Mesendoderm (in vitro differentiated cells): ENCODE measurements at regions not wholly inside any gene's neighbourhood (a gene's known extent, or its start where the extent isn't known, plus 50 kb on each side); places are given as distances from the start of the nearest gene placed in this dataset.

ENCODE experiments used
- DNase-seq: peaks from one replicate; pipeline ENCODE4 v3.0.0; 2013
- H2AK5ac ChIP-seq: 2 replicates; pipeline ENCODE4 v1.6.1; 2013; ENCODE audit warnings: low read length, inconsistent platforms
- H2BK120ac ChIP-seq: 2 replicates; pipeline ENCODE4 v1.6.1; 2013; ENCODE audit warnings: low read depth, mild to moderate bottlenecking, low read length, moderate library complexity, mixed read lengths
- H2BK15ac ChIP-seq: replicated peaks from 2 replicates; pipeline ENCODE4 v1.6.1; 2013; ENCODE audit warnings: low read depth, mild to moderate bottlenecking, moderate library complexity
- H2BK5ac ChIP-seq: 2 replicates; pipeline ENCODE4 v1.6.1; 2013; ENCODE audit warnings: low read length, inconsistent platforms
- H3K18ac ChIP-seq: 2 replicates; pipeline ENCODE4 v1.6.1; 2013; ENCODE audit warnings: mild to moderate bottlenecking, low read length, mixed read lengths
- H3K23ac ChIP-seq: one replicate; pipeline ENCODE4 v1.6.1; 2013; ENCODE audit warnings: low read length
- H3K27ac ChIP-seq: 2 replicates; pipeline ENCODE4 v1.5.1; 2013; ENCODE audit warnings: low read depth, mild to moderate bottlenecking, inconsistent platforms, low read length, moderate library complexity
- H3K27me3 ChIP-seq: 2 replicates; pipeline ENCODE4 v1.6.1; 2013; ENCODE audit warnings: low read length, control low read depth, mild to moderate bottlenecking, inconsistent platforms; ENCODE audit not compliant: insufficient read depth, poor library complexity
- H3K36me3 ChIP-seq: 2 replicates; pipeline ENCODE4 v1.6.1; 2013; ENCODE audit warnings: low read length, inconsistent platforms; ENCODE audit not compliant: control insufficient read depth, insufficient read depth
- H3K4ac ChIP-seq: one replicate; pipeline ENCODE4 v1.6.1; 2013; ENCODE audit warnings: low read depth, mild to moderate bottlenecking, low read length, moderate library complexity
- H3K4me1 ChIP-seq: 2 replicates; pipeline ENCODE4 v1.6.1; 2013; ENCODE audit warnings: low read depth, low read length, inconsistent platforms; ENCODE audit not compliant: control insufficient read depth
- H3K4me2 ChIP-seq: 2 replicates; pipeline ENCODE4 v1.6.1; 2013; ENCODE audit warnings: low read length
- H3K4me3 ChIP-seq: 2 replicates; pipeline ENCODE4 v1.5.1; 2013; ENCODE audit warnings: mild to moderate bottlenecking, low read length
- H3K56ac ChIP-seq: one replicate; pipeline ENCODE4 v1.6.1; 2013; ENCODE audit warnings: low read length
- H3K79me1 ChIP-seq: 2 replicates; pipeline ENCODE4 v1.6.1; 2013; ENCODE audit warnings: low read length, inconsistent platforms
- H3K79me2 ChIP-seq: 2 replicates; pipeline ENCODE4 v1.6.1; 2013; ENCODE audit warnings: mild to moderate bottlenecking, low read length; ENCODE audit not compliant: control insufficient read depth, insufficient read depth
- H3K9ac ChIP-seq: 2 replicates; pipeline ENCODE4 v1.6.1; 2013; ENCODE audit warnings: low read length, inconsistent platforms
- H4K5ac ChIP-seq: one replicate; pipeline ENCODE4 v1.6.1; 2013; ENCODE audit warnings: low read length
- H4K8ac ChIP-seq: one replicate; pipeline ENCODE4 v1.6.1; 2013; ENCODE audit warnings: low read depth, mild to moderate bottlenecking, control low read depth, low read length, moderate library complexity
- WGBS: extraction: QIAGEN DNeasy Blood & Tissue Kit; methylation state at CpG from one replicate; pipeline ENCODE4 v1.1.7; 2013; ENCODE audit warnings: low lambda C conversion rate, missing lambda C conversion rate; ENCODE audit not compliant: insufficient coverage; ENCODE audit errors: extremely low coverage; 5-methylcytosine and 5-hydroxymethylcytosine counted together

DNA sequence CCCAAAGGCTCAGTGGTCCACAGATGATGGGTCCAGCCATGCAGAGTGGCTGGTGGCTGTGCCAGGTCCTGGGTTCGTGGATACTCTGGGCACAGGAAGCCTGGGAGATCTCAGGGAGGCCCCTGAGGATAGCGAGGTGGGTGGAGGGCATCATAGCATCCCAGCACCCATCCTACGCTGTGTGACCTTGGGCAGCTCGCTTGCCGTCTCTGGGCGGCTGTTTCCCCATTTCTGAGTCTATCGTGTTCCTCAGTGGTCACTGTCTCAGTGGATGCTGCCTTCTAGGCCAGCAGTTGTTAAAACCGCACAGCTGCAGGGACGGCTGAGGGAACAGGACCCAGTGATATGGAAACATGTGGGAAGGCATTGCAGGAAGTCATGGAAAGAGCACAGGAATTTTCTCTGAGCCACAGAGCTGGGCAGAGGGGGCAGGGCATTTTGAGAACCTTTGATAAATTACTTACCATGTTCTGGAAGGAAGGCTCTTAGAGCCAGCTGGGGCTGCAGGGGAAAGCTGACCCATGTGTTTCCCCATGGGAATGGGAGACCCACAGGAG is 86.4 kb upstream of the COL5A1 start:
- Histone ChIP-seq H3K4me2 (no peak overlapping the region), H3K18ac (no peak overlapping the region), H3K9ac (no peak overlapping the region), H3K79me2 (no peaks in the 10 kb centered on the region), H3K4me3 (no peak overlapping the region), H3K27ac (no peak overlapping the region), H3K27me3 (no peaks in the 10 kb centered on the region), H3K56ac (no peak overlapping the region), H2BK15ac (no peak overlapping the region), H4K5ac (no peak overlapping the region), H3K36me3 (no peaks in the 10 kb centered on the region), H2BK5ac (no peak overlapping the region), H3K4ac (no peak overlapping the region), H2AK5ac (no peak overlapping the region), H4K8ac (no peak overlapping the region), H3K23ac (no peak overlapping the region), H3K4me1 (no peaks in the 10 kb centered on the region), H2BK120ac (no peak overlapping the region), H3K79me1 (no peaks in the 10 kb centered on the region)
- DNase-seq = no peak
- no CpG with 5 or more reads among the region's 9 CpGs for WGBS

DNA sequence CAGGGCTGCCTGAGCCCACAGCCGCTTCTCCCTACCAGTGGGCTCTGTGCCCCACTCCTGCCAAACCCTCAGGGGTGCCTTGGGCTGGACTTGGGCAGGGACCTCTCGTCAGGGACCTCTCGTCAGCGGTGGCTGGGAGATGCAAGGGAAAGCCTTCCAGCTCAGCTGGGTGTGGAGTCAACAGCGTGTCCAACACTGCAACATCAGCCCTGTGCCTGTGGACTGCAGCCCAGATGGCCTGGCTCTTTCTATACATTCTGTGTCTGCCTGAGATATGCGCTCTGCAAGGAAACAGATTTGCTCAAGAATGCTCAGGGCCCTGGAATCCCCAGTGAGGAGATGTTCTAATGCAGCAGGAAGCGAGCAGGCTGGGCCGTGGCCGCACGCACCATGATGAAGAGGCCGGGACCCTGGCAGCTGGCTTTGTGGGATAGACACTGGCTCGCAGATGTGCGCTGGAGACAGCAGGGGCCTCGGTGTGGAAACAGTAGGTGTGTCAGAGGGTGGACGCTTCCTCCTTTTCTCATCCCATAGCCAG is 85.0 kb upstream of the COL5A1 start:
- no peak overlapping the region for H2AK5ac ChIP-seq
- no peak overlapping the region for H2BK120ac ChIP-seq
- H2BK5ac ChIP-seq = no peak overlapping the region
- H3K36me3 ChIP-seq = no peaks in the 10 kb centered on the region
- DNase-seq = no peak
- no peak overlapping the region for H2BK15ac ChIP-seq
- no peak overlapping the region for H4K5ac ChIP-seq
- no peaks in the 10 kb centered on the region for H3K79me2 ChIP-seq
- H3K4me2 ChIP-seq = no peak overlapping the region
- no peak overlapping the region for H3K4me3 ChIP-seq
- WGBS = no CpG with 5 or more reads among the region's 15 CpGs
- H3K23ac ChIP-seq = no peak overlapping the region
- H3K4me1 ChIP-seq = no peaks in the 10 kb centered on the region
- H3K4ac ChIP-seq = no peak overlapping the region
- H4K8ac ChIP-seq = no peak overlapping the region
- H3K27ac ChIP-seq = no peak overlapping the region
- no peak overlapping the region for H3K56ac ChIP-seq
- no peak overlapping the region for H3K18ac ChIP-seq
- no peaks in the 10 kb centered on the region for H3K79me1 ChIP-seq
- no peaks in the 10 kb centered on the region for H3K27me3 ChIP-seq
- H3K9ac ChIP-seq = no peak overlapping the region

DNA sequence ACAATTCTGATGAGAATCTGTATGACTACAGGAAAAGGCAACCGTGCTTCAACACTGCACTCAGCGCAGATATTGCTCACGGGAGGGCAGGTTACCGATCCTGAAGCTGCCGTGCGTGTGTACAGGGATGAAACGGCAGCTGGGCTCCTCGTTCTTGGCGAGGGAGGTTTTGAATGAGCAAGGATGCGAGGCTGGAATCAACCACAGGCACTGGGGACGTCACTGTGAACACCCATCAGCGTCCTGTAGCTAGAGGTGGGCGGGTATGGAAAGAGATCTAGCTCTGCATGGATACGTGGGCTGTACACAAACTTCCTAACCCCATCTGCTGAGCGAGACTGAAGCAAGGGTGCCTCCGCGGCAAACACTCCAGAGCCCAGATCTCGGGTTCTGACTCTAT is 84.3 kb upstream of the COL5A1 start:
- Histone ChIP-seq H4K5ac (no peak overlapping the region), H3K4ac (no peak overlapping the region), H3K27ac (no peak overlapping the region), H2BK5ac (no peak overlapping the region), H3K27me3 (no peaks in the 10 kb centered on the region), H3K79me1 (no peaks in the 10 kb centered on the region), H3K18ac (no peak overlapping the region), H3K9ac (no peak overlapping the region), H3K79me2 (no peaks in the 10 kb centered on the region), H3K23ac (no peak overlapping the region), H2AK5ac (no peak overlapping the region), H2BK15ac (no peak overlapping the region), H4K8ac (no peak overlapping the region), H3K4me2 (no peak overlapping the region), H3K36me3 (no peaks in the 10 kb centered on the region), H2BK120ac (no peak overlapping the region), H3K4me1 (no peaks in the 10 kb centered on the region), H3K56ac (no peak overlapping the region), H3K4me3 (no peak overlapping the region)
- no peak for DNase-seq
- no CpG with 5 or more reads among the region's 18 CpGs for whole genome bisulfite sequencing

DNA sequence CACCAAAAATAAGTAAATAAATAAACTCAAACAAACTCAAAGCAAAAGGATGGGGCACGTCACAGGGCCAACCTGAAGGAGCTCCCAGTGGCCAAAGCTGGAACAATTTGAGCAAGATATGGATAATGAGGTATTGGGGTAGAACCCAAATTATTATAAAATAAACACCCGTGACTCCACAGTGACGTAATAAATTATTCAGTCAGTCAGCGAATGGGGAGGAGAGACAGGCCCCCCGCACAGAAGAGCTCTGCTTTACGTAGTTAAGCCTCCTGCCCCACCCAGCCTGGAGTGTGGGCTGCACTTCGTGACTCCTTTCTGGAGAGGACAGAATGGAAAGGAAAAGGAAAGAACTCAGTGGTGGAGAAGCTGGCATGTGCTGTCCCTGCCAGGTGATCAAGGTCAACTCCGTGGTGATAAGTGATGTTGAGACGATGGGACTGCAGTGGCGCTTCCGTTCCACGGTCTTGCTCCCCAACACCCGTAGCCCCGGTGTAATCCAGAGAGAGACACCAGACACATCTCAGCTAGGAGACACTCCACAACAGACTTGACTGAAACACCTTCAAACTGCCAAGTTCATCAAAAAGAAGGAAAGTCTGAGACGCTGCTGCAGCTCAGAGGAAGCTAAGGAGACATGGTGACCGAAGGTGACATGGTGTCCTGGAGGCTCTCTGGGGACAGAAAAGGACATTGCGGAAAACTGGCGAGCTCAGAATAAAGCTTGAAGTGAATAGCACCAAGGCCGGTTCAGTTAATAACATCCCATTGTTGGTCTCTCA is 83.3 kb upstream of the COL5A1 start:
- no peak for DNase-seq
- H3K79me2 ChIP-seq = no peaks in the 10 kb centered on the region

DNA sequence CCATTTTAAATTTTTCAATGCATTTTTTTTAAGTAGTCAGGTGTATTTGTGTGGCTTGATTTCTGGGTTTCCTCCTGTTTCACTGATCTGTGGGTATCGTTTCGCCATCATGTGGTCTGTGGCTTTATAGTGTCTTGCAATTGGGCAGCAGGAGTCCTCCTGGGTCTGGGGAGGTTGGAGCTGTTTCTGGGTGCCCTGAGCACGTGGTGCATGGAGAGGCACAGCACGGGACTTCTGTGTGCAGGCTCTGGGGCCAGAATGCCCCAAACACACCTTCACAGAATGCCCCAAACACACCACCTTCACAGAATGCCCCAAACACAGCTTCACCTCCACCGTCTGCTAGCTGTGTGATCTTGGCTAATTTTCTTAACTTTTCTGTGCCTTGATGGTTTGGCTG is 82.6 kb upstream of the COL5A1 start:
- Histone ChIP-seq H2BK120ac (no peak overlapping the region), H3K18ac (no peak overlapping the region), H4K8ac (no peak overlapping the region), H3K36me3 (no peaks in the 10 kb centered on the region), H3K27ac (no peak overlapping the region), H2BK15ac (no peak overlapping the region), H3K4me3 (no peak overlapping the region), H3K4ac (no peak overlapping the region), H2AK5ac (no peak overlapping the region), H3K27me3 (no peaks in the 10 kb centered on the region), H4K5ac (no peak overlapping the region), H2BK5ac (no peak overlapping the region), H3K4me1 (no peaks in the 10 kb centered on the region), H3K4me2 (no peak overlapping the region), H3K79me1 (no peaks in the 10 kb centered on the region), H3K56ac (no peak overlapping the region), H3K23ac (no peak overlapping the region), H3K9ac (no peak overlapping the region), H3K79me2 (no peaks in the 10 kb centered on the region)
- no CpG with 5 or more reads among the region's 5 CpGs for WGBS
- DNase-seq = no peak

More for the DNA sequence above, 83.3 kb upstream of the COL5A1 start:
- Histone ChIP-seq H3K4me3 (no peak overlapping the region), H3K36me3 (no peaks in the 10 kb centered on the region), H3K79me1 (no peaks in the 10 kb centered on the region), H3K18ac (no peak overlapping the region), H3K4ac (no peak overlapping the region), H3K9ac (no peak overlapping the region), H4K8ac (no peak overlapping the region), H4K5ac (no peak overlapping the region), H3K4me1 (no peaks in the 10 kb centered on the region), H3K27ac (no peak overlapping the region), H2BK120ac (no peak overlapping the region), H2BK15ac (no peak overlapping the region), H2BK5ac (no peak overlapping the region), H3K4me2 (no peak overlapping the region), H2AK5ac (no peak overlapping the region), H3K23ac (no peak overlapping the region), H3K56ac (no peak overlapping the region), H3K27me3 (no peaks in the 10 kb centered on the region)
- no CpG with 5 or more reads among the region's 19 CpGs for WGBS
